ENCODE measurements at regions not wholly inside any gene's neighbourhood (a gene's known extent, or its start where the extent isn't known, plus 50 kb on each side); places are given as distances from the start of the nearest gene placed in this dataset.
"Not testable (repeated sequence)": the region's sequence is repeated elsewhere in the genome, so short reads cannot be mapped to it uniquely, and the experiment has no call there.

DNA sequence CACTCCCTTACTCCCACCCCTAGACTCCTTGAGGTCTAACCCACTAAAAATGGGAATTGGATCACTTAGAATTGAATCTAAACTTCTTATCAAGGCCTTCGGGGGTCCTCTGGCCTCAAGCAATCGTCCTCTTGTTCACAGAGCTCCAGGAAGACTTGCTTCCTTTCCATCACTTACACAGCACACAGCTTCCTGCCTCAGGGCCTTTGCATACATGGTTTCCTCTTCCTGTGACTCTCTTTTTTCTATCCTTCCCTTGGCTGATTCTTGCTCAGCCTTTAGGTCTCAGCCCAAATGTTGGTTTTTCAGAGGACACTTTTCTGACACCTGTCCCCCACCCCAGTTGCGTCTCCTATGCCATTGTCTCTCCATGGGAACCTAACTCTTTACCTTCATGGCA is 50.0 kb upstream of the ALDH1B1 start:
- DNase-seq: no peak

DNA sequence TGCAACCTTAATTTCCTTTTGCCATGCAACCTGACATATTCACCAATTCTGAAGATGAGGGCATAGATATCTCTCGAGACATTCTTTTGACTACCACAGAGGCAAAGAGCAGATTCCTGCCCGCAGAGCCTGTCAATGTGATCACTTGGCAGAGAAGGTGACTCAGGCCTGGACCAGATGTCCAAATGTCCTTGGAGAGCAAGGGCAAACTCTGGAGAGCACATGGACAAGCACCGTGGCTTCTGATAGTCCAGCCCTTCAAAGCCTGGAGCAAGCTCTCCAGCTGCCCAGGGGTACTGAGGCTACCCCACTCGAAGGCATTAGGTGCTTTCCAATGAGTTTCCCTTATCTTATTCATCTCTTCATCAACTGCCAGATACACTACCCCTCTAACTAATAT is 50.4 kb upstream of the ALDH1B1 start:
- no peak for DNase-seq

GRCh38 chr9:38339496-38339895 is 53.0 kb upstream of the ALDH1B1 start:
- DNase-seq: no peak

DNA sequence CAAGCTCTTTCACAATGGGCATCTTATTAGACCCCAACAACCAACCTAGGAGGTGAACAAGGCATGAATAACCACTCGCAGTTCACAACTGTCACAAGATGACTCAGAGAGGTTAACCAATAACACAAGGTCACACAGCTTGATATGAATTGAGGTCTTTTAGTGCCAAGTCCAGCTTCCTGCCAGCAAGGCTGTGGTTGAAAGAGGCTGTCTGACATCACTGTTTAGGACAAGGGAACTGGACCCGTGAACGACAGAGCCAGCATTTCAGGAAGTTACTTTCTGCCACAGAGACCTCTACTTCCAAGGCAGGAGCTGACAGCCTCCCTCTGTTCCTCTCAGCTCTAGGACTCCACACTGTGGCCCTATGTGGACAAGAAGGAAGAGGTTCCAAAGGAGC is 53.4 kb upstream of the ALDH1B1 start:
- peak; percentile 63 for DNase-seq

- DNase-seq: no peak
These were observed 54.0 kb upstream of the ALDH1B1 start for GRCh38 chr9:38338342-38339018.

GRCh38 chr9:38337706-38338264 is 54.7 kb upstream of the ALDH1B1 start:
- DNase-seq: no peak

DNA sequence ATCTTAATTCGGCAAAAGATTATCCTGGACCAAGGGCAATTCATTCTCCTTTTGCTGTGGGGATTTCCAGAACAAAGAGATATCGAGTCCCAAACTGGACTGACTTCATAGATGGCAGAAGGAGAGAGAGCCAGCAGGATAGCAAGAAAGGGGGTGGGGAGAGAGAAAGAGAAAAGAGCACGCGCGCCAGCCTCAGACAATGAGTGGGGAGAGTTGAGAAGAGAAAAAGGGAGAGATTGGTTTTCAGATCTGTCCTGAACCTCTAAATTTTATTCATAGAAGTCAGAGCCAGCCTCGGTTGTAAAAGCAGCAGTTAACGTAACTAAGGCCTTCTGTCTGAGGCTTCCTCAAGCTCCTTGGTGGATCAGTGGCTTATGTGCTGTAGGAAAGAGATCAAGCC is 55.3 kb upstream of the ALDH1B1 start:
- DNase-seq: no peak

GRCh38 chr9:38336341-38336740 is 56.2 kb upstream of the ALDH1B1 start:
- DNase-seq: no peak

DNA sequence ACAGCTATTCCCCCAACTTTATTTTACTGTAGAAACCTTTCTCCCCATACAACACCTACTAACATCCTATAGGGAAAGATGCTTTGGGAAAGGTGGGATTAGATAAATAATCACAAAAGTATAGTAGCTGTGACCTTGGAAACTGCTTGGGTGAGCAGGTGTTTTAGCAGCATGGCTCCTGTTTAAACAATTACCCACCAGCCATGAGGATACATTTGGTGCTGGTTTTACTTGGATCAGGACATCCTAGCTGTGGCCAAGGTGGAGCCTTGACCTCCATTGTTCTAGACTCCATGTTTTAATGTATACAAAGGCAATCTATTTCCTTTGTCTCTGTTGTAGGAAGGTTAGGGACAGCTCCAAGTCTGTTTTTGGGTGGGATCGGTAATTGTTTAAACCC is 56.8 kb upstream of the ALDH1B1 start:
- DNase-seq: no peak

DNA sequence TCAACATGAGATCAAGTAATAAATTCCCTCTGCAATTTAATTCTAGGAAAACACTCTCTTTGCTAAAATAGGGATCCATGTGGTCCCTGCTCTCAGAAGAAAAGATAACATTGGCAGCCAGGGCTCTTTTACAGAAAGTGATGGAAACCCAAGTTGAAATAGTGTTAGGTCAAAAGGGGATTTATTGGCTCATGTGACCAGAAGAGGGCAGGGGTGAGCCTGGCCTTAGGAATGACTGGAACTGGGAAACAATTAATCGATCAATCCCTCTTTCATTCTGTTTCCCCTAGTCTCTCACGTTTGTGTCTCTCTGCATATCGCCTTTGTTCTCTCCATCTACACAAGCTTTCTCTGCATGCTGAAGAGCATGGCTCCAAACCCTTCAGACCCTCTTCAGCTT is 58.3 kb upstream of the ALDH1B1 start:
- peak; percentile 1 for DNase-seq

DNA sequence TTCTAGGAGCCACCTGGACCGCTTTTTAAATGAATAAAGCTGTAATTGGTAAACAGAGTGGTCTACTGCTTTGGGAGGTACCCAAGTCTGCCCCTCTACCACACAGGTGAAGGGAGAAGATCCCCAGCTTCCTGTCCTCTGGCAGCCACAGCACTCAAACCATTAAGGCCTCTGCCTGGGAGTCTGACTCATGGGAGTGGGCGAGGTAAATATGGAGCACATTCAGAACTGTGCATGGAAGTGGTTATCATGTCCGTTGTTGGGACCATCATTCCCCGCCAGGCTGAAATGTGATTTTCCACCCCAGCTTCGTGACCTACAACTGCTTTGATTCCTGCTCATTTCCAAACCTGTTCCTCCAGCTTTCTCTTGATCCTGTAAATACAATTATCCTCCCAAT is 59.5 kb upstream of the ALDH1B1 start:
- no peak for DNase-seq

GRCh38 chr9:38332625-38333024 is 59.9 kb upstream of the ALDH1B1 start:
- DNase-seq: no peak

DNA sequence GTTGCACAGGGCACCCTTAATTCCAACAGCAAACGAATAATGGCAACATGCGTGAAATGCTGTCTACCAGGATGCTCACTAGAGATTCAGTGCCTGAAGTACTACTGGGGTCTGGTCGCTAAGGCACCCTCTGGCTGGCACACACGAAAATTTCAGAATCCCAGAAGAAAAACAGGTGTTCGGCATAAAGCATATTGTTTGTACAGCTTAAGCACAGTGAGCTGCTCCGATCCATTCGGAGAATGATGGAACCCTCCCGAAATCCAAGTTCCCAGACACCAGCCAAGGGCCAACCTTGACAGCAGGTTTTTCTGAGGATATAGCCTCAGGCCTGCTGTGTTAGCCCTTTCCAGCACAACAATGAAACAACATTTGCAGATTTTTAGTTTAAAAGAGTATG is 61.4 kb upstream of the ALDH1B1 start:
- no peak for DNase-seq

DNA sequence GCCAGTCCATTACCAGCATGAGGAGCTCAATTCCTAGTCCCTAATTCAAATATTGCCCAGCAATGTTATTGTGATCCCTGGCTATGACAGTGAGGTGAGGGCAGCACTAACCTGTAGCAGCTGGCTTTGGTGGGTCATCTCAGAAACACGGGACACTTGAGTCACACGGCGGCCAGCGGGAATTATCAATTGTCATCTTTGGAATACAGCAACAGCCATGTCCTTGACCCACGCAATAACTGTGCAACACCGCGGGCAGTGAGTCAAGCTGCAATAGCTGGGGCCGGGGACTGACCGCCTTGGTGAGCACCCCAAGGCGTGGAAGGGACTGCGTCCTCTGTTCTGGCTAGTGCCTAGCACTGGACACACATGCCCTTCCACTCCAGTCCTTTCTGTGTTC is 62.5 kb upstream of the ALDH1B1 start:
- DNase-seq: no peak

GRCh38 chr9:38328765-38329164 is 63.7 kb upstream of the ALDH1B1 start:
- no peak for DNase-seq

GRCh38 chr9:38326122-38326521 is 66.4 kb upstream of the ALDH1B1 start:
- DNase-seq: no peak

DNA sequence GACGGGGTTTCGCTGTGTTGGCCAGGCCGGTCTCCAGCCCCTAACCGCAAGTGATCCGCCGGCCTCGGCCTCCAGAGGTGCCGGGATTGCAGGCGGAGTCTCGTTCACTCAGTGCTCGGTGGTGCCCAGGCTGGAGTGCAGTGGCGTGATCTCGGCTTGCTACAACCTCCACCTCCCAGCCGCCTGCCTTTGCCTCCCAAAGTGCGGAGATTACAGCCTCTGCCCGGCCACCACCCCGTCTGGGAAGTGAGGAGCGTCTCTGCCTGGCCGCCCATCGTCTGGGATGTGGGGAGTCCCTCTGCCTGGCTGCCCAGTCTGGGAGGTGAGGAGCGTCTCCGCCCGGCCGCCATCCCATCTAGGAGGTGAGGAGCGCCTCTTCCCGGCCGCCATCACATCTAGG is 68.3 kb upstream of the ALDH1B1 start:
- not testable (repeated sequence) for DNase-seq

GRCh38 chr9:38322937-38323336 is 69.6 kb upstream of the ALDH1B1 start:
- no peak for DNase-seq

- no peak for DNase-seq
These were observed 72.9 kb upstream of the ALDH1B1 start for GRCh38 chr9:38319496-38320173.

- no peak for DNase-seq
These were observed 73.6 kb upstream of the ALDH1B1 start for GRCh38 chr9:38318759-38319495.

- DNase-seq: no peak
These were observed 76.2 kb upstream of the ALDH1B1 start for GRCh38 chr9:38316166-38316780.

DNA sequence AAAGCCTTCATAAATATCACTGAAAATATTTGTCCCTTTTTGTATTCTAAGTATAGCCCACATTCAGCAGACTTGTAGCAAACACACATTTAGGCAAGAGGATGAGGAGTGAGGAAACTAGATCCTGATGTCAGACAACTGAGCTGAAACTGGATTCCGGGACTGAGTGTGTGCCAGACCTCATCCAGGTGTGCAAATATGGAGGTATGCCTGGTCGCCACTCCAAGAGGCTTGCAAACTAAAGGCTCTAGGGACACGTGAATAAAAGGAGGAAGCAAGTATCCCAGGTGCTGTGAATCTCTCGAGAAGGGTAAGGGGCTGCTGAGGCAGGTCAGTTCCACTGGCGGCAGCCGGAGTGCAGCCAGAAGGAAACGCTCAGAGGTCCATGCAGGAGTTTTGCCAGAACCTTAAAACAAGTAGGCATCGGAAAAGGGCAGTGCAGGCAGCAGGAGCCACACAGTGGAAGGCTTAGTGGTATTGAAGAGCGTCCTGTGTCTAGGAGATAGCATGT is 77.4 kb upstream of the ALDH1B1 start:
- DNase-seq: no peak

GRCh38 chr9:38313421-38313820 is 79.1 kb upstream of the ALDH1B1 start:
- DNase-seq: no peak
